GM19468 (cell line): ENCODE measurements at regions not wholly inside any gene's neighbourhood (a gene's known extent, or its start where the extent isn't known, plus 50 kb on each side); places are given as distances from the start of the nearest gene placed in this dataset.

Experiments
- ATAC-seq: cut with Tn5 transposase; IDR thresholded peaks from one replicate; pipeline ENCODE4 v1.9.1; 2021; ENCODE audit warnings: mild to moderate bottlenecking, moderate library complexity, moderate number of reproducible peaks; ENCODE audit not compliant: unreplicated experiment; ENCODE audit errors: extremely low read depth

GRCh38 chr2:30367232-30368070, 79.6 kb upstream of the LCLAT1 start:
- no peak for ATAC-seq

- ATAC-seq: no peak
Measured at GRCh38 chr2:30368258-30368657, 78.8 kb upstream of the LCLAT1 start.

- ATAC-seq: no peak
Measured at GRCh38 chr2:30371028-30371689, 75.9 kb upstream of the LCLAT1 start.

- ATAC-seq: no peak
Measured at GRCh38 chr2:30371772-30372373, 75.2 kb upstream of the LCLAT1 start.

- ATAC-seq: no peak
Measured at GRCh38 chr2:30372826-30373225, 74.2 kb upstream of the LCLAT1 start.

- ATAC-seq: no peak
Measured at GRCh38 chr2:30373881-30374302, 73.2 kb upstream of the LCLAT1 start.

- ATAC-seq: no peak
Measured at GRCh38 chr2:30374380-30374779, 72.7 kb upstream of the LCLAT1 start.

GRCh38 chr2:30375915-30376314, 71.1 kb upstream of the LCLAT1 start:
- no peak for ATAC-seq

GRCh38 chr2:30379481-30379880, 67.6 kb upstream of the LCLAT1 start:
- no peak for ATAC-seq

- no peak for ATAC-seq
Measured at GRCh38 chr2:30380824-30381223, 66.2 kb upstream of the LCLAT1 start.

GRCh38 chr2:30382162-30382783, 64.8 kb upstream of the LCLAT1 start:
- ATAC-seq: no peak

GRCh38 chr2:30382995-30383394, 64.1 kb upstream of the LCLAT1 start:
- ATAC-seq: no peak

GRCh38 chr2:30385327-30385726, 61.7 kb upstream of the LCLAT1 start:
- ATAC-seq: no peak

GRCh38 chr2:30392097-30392496, 54.9 kb upstream of the LCLAT1 start:
- no peak for ATAC-seq

- ATAC-seq: no peak
Measured at GRCh38 chr2:30393510-30393909, 53.5 kb upstream of the LCLAT1 start.

- no peak for ATAC-seq
Measured at GRCh38 chr2:30394096-30394495, 53.0 kb upstream of the LCLAT1 start.

GRCh38 chr2:30396436-30397232, 50.4 kb upstream of the LCLAT1 start:
- ATAC-seq: no peak
